ENCODE measurements at regions not wholly inside any gene's neighbourhood (a gene's known extent, or its start where the extent isn't known, plus 50 kb on each side); places are given as distances from the start of the nearest gene placed in this dataset.
A peak's percentile ranks its signal among the peaks of the same experiment; 100 is the strongest.

DNA sequence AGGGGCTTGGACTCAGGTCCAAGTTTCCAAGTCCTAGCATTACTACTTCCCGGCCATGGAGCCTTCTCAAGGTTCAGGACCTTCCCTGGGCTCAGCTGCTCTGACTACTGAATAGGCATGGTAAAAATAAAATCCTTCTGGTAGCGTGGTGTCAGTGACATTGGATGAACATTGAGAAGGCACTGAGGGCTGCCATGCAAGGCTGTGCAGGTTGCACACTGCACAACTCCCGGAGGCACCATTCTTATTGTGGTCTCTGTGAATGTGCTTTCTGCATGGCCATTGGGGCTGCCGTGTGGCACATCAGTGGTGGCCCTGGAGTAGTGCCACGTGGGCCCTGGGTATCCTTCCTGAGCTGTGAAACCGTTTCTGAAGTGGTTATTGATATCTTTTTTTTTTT is 250.2 kb upstream of the CIBAR2 start:
- DNase-seq (ENCODE audit: low read depth): no peak

- DNase-seq (ENCODE audit: low read depth): no peak
These were observed 249.7 kb upstream of the GSE1 start for GRCh38 chr16:85363427-85363826.

- no peak for DNase-seq (ENCODE audit: low read depth)
These were observed 249.2 kb upstream of the GSE1 start for GRCh38 chr16:85363881-85364280.

DNA sequence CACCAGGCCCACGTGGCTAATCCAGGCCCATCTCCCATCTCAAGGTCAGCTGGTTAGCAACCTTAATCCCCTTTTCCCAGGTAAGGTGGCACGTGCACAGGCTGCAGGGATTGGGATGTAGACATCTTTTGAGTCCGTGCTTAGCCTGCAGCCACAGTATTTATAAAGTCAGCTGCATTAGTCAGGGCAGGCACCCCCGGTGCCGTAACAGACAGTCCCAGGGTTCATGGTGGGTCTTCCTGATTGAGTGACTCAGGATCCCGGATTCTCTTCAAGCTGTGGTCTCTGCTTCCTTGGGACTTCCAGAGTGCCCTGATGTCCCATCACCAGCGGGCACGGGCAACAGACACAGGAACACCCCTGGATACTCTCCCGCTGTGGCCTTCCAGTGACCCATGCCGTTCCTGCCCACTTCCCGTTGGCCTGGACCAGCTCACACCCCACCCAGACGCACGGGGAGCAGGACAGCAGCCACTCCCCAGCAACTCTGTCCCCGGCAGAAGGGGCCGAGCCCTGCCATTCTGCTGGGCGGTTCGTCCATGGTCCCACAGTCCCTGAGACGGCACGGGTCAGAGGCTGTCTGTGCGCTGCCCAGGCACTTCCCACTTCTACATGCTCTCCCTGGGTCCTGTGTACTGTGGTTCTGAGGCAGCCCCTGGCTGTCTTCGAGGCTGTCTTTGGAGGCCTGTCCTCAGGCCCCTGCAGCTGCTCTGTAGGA is 248.6 kb upstream of the GSE1 start:
- no peak for DNase-seq (ENCODE audit: low read depth)

- DNase-seq (ENCODE audit: low read depth): no peak
These were observed 248.0 kb upstream of the GSE1 start for GRCh38 chr16:85365120-85365519.

DNA sequence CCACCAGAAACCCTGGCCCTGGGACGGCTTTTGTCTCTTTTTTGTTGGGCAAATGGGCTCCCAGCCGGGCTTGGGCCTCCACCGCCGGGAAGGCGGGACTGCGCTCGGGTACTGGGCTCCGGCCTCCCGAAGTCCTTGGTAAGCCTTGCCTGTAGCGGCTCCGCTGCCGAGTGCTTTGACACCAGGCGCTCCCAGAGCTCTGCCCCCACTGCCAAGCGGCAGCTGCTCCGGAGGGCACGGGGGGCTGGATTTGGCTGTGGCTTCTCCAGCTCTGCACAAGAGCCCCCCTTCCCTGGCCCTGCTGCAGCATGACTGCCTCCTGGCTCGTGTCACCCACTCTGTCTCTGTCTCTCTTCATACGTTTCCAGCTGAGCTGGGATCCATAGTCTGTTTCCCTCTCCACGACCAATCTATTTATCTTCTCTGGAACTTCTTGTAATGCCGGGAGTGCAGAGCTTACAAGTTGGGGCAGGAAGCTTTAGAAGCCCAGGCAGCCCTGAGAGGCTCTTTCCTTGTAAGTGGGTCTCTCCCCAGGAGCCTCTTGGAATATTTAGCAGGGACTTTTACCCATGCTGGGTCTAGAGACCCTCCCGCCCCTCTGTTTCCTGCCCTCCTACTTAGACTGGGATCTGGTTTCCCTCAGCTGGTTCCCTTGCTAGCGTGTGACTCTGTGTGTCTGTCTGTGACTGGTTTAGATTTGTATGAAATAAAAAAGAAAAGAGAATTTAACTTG is 246.9 kb upstream of the GSE1 start:
- no peak for DNase-seq (ENCODE audit: low read depth)

DNA sequence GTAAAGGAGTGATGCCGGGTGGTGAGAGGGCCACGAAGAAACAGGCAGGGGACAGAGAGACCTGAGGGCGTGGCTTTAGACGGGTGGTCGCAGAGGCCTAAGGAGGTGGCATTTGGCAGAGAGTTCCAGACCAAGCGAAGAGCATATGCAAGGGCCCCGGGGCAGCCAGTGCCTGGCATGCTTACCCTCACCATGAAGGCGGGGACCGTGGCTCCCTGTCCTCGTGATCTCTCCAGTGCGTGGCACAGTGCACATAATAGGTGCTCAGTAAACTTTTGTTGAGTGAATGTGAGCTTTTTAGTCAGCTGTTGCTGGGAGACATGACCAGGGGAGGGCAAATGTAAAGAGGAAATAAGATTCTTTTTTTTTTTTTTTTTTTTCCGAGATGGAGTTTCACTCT is 245.6 kb upstream of the GSE1 start:
- DNase-seq (ENCODE audit: low read depth): no peak

- no peak for DNase-seq (ENCODE audit: low read depth)
These were observed 244.1 kb upstream of the GSE1 start for GRCh38 chr16:85369060-85369459.

DNA sequence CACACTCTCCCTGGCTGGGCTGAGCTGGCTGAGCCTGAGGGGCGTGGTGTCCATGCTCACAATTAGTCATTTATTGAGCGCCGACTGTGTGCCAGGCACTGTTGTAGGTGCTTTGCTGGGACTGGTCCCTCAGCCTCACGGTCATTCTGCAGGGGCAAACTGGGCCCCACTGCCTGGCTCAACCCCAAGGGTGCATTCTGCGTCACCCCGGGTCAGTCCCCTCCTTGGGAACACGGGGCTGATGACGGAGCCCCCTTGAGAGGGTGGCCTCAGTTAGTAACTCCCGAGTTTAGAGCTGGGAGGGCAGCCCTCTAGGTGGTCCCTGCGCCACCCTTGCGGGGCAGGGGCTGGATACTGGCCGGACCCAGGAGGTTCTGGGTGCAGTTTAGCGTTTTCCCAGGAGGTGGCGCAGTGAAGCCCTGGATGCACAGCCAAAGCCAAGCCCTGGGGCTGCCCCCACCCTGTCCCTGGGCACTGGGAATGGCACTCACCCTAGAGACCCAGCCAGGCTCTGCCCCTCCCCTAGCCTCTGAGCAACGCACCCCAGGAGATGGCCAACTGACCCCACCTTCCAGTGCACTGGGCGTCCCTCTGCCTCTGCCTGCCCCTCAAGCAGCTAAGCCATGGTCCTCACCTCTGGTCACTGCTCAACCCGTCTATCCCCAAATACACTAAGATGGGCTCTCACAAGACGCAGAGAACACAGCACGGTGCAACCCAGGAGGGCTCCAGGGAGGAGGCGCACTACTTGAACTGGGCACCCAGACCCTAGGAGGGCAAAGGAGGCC is 243.2 kb upstream of the GSE1 start:
- DNase-seq (ENCODE audit: low read depth): no peak

DNA sequence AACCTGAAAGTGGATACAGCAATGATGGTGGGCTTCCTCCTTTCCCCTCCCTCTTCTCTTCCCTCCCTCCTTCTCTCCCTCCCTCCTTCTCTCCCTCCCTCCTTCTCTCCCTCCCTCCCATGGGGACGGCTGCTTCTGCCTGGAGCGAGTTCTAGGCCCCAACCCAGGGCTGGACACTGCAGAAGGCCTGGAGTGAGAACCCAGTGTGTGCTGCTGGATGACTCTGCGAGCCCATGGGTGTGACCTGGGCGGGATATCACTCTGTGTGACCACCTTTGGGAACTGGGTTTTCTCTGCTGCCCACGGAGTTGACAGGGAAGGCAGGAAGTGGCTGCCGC is 242.6 kb upstream of the GSE1 start:
- DNase-seq (ENCODE audit: low read depth): no peak

- DNase-seq (ENCODE audit: low read depth): no peak
These were observed 242.1 kb upstream of the GSE1 start for GRCh38 chr16:85370881-85371651.

DNA sequence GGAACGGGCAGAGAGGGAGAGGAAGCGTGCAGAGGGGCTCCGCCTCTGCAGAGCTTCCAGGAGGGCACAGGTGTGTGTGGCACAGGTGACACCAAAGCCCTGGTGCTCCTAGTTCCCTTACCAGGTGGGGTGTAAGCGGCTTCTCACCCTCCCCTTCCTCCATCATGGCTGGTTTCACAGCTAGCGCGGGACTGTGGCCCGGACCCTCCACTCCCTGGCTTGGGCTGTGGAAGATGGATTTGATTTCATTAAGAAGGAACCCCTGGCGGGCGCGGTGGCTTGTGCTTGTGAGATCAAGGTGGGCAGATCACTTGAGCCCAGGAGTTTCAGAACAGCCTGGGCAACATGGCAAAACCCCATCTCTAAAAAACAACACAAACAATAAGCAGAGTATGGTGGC is 241.2 kb upstream of the GSE1 start:
- no peak for DNase-seq (ENCODE audit: low read depth)

- DNase-seq (ENCODE audit: low read depth): peak; percentile 78
These were observed 240.3 kb upstream of the GSE1 start for GRCh38 chr16:85372627-85373372.

GRCh38 chr16:85373741-85374570 is 239.2 kb upstream of the GSE1 start:
- DNase-seq (ENCODE audit: low read depth): no peak

GRCh38 chr16:85374571-85374872 is 238.6 kb upstream of the GSE1 start:
- no peak for DNase-seq (ENCODE audit: low read depth)

DNA sequence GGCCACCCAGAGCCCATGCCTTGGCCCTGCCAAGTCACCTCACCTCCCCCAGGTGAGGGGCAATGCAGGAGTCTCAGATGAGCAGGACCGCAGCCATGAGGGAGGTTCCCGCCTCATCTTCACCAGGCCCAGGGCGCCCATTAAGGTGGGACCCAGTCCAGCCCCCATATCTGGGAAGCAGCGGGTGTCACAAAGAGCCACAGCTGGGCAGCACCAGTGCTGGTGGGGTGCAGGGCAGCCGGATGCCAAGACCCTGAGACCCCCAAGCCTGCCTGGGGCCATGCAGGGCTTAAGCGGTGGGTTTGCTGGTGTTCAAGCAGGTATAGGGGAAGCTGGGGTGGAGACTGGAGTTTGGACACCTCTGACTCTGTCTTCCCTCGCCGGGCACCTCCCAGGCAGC is 237.8 kb upstream of the GSE1 start:
- no peak for DNase-seq (ENCODE audit: low read depth)

- DNase-seq (ENCODE audit: low read depth): no peak
These were observed 236.6 kb upstream of the GSE1 start for GRCh38 chr16:85376292-85377095.

- DNase-seq (ENCODE audit: low read depth): no peak
These were observed 235.6 kb upstream of the GSE1 start for GRCh38 chr16:85377388-85378144.
